GM19035 (cell line): ENCODE measurements at regions not wholly inside any gene's neighbourhood (a gene's known extent, or its start where the extent isn't known, plus 50 kb on each side); places are given as distances from the start of the nearest gene placed in this dataset.
"Not testable (repeated sequence)": the region's sequence is repeated elsewhere in the genome, so short reads cannot be mapped to it uniquely, and the experiment has no call there.

ENCODE experiments used
- ATAC-seq: cut with Tn5 transposase; IDR thresholded peaks from one replicate; pipeline ENCODE4 v1.9.1; 2021; ENCODE audit not compliant: unreplicated experiment

DNA sequence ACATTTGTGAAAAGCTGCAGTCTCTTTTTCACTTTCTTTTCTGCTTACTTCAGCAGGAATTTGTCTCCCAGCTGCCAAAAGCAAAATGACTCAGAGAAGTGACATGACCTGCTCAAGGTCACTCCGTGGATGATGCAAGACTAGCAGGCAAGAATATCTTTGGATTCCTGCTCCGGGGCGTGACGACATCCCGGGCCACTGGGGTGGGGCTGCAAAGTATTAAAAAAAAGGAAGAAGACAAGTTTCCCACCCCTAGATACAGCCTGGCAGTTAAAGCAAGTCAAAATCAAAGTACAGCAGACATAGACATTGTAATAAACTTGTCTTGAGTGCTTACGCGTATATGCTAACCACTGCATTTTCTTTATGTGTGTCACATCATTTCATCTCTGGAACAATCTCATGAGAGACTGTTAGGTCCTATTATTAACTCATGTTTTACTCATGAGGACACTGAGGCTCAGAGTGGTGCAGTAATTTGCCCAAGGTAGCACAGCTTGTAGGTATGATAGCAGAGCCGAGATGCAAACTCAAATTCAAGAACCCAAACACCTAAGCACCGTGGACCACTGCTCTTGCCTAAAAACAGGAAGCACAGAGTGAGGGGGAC is 485.2 kb upstream of the PROK2 start:
- ATAC-seq = no peak

DNA sequence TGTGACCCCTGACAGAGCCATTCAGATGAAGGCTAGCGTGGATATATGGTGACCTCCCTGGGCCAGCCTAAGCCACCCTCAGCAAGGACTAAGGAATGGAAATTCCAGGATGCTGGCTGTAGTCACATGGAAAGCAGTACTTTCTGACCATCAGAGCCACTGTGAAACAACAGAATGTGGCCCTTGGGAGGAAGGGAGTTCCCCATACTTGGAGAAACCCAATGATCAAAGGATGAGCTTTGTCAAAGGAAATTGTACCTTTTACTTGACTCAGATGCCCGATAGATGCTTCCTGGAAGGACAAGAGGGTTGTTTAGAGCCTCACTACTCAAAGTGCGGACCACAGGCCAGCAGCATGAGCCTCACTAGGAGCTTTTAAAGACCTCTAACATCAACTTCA is 484.5 kb upstream of the PROK2 start:
- ATAC-seq = no peak

DNA sequence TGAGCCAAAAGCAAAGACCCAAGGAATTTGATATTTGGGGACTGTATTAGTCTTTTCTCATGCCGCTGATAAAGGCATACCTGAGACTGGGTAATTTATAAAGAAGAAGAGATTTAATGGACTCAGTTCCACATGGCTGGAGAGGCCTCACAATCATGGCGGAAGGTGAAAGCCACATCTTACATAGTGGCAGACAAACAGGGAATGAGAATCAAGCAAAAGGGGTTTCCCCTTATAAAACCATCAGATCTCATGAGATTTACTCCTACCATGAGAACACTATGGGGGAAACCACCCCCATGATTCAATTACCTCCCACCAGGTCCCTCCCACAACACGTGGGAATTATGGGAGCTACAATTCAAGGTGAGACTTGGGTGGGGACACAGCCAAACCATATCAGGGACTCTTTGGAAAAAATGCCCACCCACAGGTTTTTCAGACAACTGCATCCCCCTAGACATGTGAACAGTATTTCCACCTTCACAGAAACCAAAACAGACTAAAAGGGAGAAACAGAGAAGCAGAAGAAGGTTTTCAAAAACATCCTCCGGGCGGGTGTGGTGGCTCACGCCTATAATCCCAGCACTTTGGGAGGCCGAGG is 482.1 kb upstream of the PROK2 start:
- not testable (repeated sequence) for ATAC-seq

DNA sequence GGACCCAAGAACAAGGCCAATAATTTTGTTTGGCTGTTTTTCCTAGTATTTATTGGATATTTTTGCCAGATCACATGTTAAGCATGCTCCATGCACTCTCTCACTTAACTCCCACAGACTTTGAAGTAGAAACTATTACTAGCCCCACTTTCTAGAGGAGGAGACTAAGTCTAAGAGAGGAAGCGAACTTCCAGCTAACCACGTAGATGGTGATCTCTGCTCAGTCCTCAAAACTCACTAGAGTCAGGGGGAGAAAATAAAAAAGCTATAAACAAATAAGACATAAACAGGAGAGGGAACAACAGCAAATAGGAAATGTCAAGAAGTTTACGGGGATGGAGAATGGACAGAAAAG is 481.0 kb upstream of the PROK2 start:
- peak; percentile 26 for ATAC-seq

DNA sequence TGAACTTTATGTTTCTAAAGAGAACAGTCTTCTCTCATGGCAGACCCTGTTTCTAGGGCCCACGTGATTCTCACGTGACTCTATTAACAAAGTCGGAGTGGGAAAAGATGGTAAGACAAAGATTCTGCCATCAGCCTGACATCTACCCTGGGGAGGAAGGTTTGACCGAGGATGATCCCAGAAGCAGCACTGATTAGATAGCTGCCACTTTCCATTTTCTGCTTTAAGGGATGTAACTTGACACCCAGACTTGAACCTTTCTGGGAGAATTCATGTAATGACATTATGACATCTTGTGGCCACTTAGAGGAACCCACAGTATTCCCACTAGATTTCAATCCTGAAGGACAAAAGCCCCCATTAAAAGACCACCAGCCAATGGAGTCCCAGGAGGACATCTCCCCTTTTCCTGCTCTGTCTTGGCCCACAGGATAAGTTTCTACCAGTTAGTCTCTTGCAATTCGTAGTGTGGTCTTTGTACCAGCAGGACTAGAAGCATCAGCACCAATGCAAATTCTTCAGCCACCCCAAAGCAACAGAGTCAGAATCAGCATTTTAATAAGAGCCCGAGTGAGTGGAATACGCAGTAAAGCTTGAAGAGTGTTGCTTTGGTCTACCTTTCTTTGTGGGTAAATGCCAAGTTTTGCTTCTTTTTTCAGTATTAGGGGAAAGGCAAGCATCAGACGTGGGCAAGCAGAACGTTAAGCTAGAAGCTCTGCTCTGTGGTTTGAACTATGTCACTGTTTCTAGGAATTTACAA is 480.5 kb upstream of the PROK2 start:
- peak; percentile 45 for ATAC-seq

DNA sequence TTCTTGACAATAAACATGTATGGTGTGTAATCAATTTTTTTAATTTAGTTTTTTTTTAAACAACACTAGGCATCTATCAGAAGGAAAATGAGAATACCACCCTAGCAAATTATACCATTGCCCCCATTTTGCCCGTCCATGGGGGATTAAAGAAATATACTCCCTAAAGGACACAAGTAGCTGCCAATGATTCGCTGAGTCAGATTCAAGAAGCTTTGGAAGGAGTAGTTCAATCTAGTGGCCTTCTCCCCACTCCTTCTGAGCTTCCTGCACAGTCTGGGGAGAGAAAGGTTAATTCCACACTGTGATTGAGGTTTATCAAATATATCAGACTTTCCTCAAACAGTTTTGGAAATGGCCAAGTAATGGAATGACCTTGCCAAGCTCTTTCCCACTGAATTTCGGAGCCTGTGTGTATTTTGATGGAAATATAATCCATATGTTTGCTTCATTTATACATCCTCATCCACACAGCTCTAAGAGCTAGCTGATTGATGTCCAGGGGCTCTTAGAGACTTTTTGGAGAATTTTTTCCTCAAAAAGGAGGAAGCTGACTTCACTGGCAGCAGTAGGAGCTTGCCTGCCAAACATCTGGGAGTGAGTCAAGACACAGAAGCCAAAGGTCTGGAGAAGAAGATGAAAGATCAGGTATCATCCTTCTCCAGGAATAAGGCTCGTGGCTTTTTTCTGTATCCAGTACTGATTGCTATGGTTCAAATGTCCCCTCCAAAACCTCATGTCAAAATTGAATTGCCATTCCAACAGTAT is 478.5 kb upstream of the PROK2 start:
- ATAC-seq = no peak

DNA sequence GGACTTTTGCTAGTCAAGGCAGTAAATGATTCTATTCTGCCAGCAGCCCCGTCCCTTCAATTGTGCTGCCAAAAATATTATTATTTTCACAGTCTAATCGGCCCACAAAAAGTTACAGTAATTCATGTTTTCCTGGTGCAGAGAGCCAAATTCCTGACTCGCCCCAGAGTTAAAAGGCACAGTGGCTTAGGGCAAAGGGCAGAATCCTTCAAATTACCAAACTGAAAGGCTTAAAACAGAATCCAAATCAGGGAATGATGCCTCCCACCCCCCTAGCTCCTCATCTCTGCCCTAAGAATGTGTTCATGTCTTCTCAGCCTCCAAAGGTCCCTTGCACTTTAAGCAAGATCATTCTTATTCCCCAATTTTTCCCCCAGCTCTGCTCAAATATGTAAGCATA is 477.8 kb upstream of the PROK2 start:
- ATAC-seq = no peak

DNA sequence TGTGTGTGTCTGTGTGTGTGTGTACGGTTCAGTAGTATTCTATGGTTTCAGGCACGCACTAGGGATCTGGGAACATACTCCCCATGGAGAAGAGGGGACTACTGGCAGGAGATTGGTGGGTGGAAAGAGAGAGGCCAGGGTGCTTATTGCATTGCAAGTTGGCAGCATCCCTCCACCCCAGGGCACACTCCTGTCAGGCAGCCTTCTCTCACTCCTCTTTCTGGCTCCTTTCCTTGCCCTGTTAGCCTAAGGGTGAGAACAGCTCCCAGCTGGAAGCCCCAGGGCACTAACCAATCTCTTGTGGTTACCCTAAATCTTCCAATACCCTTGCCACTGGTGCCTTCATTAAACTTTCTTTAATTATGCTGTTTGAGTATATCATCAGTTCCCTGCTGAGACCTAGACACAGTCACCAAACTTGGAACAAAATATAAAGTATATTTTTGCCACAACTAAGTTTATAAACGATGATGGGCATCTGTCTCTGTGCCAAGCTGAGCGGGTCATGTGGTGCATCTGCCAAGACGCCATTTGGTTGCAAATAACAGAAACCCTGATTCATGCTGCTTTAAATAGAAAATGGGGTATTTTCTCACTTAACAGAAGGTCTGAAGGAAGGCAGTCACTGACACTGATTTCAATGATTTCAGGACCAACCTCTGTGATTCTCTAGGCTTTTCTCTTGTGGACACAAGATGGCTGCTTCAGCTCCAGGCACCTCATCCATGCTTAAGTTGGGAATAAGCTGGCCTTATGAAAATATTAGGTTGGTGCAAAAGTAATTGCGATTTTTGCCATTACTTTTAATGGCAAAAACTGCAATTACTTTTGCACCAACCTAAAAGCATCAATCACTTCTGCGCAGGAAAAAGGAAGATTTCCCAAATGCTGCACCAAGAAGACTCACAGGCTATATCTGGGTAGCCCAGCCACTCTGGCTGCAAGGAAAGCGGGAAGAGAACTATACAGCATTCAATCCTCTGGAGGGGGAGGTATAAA is 476.9 kb upstream of the PROK2 start:
- no peak for ATAC-seq

DNA sequence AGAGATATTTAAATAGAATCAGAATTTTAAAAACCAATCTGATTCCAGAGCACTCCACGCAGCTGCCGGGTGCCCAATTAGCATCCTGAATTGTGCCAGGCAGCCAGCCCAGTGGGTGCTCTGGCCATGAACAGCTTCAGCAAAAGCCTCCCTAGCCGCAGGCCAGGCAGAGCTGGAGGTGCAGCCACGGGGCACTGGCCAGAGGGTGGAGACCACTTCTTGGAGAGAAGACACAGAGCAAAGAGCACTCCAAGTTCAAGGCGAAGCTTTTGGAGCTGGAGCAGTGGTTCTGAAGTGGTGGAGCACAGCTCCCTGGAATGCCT is 475.6 kb upstream of the PROK2 start:
- ATAC-seq = no peak

DNA sequence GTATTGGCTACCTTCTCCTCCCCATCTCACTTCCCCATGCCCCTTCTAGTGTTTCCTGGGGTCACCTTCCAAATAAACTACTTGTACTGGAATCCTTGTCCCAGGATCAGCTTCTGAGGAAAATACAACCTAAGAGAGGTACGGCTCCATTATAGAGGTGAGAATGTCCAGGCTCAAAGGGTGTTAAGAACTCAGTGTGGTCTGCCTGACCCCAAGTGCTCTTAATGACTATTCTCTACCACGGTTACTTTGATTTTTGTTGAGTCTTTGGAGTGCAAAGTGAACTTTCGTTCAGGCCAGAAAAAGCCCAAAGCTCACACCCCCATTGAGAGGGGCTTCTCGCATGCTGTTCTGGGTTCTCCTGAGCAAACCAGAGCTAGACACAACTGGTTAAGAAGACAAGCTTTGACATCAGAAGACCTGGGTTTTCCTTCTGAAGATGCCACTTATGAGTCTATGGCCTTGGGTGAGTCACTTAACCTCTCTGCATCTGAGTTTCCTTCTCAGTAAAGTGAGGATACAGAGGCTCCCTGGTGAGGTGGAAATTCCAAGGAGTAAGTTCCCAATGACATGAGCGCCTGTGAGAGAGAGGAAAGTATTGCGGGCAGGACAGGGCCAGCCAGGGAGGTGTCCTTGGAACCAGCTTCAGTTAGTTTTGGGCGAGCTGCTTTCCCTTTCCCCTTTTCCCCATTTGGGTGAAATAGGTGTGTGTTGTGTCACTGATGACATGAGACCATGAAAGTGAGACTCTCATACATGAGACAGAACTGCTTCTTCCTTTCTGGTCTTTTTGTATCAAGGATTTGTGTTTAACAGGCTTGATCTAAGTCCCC is 475.0 kb upstream of the PROK2 start:
- ATAC-seq = no peak

DNA sequence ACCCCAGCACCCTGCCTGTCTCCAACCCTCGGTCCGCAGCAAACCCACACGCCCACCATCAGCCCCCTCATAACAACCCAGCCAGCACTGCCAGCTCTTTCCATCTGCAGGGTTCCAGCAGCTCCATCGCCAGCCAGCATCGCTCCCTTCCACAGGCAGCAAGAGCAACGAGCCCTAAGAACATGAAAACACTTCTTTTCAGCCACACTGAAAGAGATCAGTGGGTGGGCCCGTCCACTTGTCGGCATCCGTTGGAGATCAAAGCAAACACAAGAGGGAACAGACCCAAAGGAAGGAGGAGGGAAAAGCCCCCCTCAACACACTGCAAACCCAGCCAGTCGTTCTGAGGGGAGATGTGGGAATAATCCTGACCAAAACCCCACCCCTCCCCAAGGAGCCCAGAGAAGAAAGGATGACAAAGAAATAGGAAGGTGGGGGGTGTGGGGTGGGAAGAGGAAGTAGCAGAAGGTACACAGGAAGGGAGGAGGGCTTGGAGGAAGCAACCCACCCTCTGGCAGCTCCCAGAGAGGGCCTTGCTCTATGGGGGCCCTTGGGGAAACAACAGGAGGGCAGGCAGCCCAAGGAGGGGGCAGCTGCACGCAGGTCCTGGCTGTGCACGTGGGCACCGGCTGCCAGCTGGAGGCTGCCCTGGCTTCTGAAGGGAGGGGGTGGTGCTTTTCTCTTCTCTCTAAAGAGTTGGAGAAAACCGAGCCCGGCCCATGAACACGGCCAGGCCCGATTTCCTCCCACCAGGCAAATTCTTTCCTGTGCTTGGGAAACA is 473.6 kb upstream of the PROK2 start:
- ATAC-seq = no peak

DNA sequence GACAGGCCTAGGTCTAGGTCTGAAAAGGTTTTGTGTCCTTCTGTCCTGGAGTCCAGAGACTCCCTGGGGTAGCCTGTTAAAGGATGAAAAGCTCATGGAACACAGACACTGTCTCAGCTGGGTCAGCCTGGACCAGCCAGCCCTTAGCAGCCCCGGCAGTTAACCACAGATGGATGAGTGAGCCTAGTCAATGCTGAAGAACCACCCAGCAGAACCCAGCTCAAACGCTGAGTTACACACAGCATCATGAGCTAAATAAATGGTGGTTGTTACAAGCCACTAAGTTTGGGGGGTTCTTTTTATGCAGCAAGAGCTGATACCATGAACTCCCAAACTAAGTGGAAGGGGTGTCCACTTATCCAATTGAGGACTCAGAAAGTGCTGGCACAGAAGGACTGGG is 472.8 kb upstream of the PROK2 start:
- ATAC-seq = no peak

DNA sequence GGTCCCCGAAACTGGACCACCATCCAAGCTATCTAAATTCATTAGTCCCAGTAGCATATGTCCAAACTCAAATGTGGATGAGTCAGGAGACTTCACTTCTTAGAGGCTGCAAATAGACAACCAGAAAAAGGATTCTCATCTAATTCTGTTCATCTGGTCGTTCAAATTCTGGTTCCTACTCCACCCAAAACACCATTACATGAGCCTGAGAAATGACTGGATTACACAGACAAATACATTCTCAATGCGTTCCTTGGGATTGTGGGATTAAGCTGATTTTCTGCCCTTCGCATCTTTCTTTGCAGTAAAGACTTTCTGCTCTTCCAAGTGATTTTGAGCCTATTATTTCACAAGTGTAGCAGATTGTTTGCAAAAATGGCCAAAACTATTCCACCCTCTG is 472.3 kb upstream of the PROK2 start:
- ATAC-seq = no peak

DNA sequence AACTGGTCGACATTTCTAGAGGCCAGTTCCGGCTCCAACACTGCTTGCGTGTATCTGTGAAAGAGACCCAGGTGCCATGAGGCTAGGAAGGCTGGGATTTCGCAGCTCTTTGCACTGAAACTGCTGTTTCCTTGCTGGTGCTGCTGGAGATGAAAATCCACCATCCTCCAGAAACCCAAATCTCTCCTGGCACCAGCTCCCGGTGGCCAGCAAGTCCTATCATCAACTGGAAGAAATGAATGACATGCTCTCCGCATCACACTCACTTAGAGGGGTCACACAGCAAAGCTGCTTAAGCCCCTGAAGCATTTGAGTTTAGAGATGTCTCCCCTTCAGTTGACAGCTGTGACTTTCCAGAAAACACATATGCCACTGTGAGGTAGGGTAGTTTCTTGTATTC is 471.8 kb upstream of the PROK2 start:
- no peak for ATAC-seq

DNA sequence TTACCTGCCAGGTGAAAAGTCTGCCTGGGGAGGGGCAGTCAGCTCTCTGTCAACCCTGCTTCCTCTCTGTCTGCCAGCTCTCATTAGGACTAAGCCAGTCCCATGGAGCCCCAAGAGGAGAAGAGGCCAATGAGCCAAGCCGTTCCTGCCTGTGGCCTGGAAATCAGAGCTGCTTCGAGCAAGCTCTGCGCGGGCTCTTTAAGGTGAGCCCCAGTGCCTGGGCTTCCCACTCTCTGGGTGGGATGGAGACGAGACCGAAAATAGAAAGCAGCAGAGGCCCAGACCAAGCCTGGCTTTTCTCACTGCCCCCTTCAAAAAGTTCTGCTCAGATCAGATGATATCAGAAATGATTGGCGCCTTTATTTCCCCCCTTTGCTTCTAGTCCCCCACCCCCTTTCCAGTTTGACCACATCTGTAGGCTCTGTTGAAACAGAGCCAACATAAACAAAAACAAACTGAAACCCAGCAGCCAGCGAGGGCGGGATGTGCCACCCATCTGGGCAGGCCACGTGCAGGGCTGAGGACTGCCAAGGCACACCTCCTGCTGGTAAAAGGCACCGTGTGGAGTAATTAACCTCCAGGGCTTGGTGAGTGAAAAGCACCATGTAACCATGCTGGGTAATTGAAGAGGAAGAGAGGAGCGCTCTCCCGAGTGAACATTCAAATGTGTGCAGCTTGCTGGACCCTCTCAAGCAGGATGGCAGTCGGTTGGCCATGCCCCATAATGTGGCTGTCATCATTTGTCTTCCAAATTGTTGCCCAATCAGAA is 471.0 kb upstream of the PROK2 start:
- no peak for ATAC-seq

DNA sequence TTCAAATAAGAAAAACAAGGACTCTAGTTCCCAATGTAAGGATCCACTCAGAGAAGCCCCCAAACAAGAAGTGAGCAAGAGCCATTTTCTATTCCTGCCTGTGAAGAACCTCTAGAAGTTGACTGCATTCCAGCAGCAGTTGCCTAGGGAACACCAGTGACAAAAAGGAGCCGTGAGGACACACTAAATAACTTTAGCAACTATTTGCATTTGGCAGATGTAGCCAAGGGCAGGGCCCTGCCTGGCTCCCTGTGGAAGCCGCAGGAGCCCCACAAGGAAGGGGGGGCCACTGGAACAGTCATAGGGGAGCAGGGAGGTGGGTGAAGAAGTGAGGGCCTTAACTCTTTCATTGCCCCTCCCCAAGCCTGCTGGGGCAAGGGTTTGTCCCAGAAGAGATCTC is 470.2 kb upstream of the PROK2 start:
- ATAC-seq = no peak

DNA sequence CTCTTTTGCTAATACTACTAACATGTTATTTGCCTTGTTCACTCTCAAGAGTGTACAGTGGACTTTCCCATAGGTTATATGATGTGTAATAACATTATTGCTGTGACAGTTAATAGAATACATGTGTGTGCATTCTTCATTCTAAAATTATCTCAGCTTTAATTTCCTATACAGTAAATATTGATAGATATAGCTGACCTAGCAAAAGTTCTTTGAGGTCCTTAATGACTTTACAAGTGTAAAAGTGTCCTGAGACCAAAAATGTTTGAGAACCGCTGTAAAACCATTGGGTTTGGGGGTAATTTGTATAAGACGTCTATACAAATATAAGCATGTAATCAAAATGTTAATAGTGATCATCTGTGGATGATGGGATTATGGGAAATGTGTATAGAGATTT is 469.5 kb upstream of the PROK2 start:
- no peak for ATAC-seq

DNA sequence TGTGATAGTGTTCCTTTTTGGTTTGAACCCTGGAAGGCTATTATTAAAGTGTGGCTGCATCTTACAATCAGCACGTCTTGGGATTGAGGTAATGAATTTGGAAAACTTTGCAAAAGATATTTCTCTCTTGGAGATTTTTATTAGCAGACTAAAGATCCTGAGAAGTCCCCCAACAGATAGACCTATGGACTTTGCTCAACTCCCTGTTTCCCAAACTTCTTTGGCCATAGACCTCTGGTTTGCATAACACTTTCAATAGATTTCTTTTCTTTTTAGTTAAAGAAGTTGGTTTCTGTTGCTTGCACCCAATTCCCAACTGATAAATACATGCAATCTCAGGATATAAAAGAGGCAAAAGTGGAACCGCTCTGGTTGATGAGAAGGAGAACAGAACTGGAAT is 465.8 kb upstream of the PROK2 start:
- ATAC-seq = no peak
